ENCODE measurements at regions not wholly inside any gene's neighbourhood (a gene's known extent, or its start where the extent isn't known, plus 50 kb on each side); places are given as distances from the start of the nearest gene placed in this dataset.

GRCh38 chr2:157107877-157108276, 149.6 kb upstream of the GALNT5 start:
- no peak for TF ChIP-seq EZH2 (IDR thresholded peaks at IDR 0.05; ENCODE audit: borderline replicate concordance, low read length)
- TF ChIP-seq, protein P1, sequence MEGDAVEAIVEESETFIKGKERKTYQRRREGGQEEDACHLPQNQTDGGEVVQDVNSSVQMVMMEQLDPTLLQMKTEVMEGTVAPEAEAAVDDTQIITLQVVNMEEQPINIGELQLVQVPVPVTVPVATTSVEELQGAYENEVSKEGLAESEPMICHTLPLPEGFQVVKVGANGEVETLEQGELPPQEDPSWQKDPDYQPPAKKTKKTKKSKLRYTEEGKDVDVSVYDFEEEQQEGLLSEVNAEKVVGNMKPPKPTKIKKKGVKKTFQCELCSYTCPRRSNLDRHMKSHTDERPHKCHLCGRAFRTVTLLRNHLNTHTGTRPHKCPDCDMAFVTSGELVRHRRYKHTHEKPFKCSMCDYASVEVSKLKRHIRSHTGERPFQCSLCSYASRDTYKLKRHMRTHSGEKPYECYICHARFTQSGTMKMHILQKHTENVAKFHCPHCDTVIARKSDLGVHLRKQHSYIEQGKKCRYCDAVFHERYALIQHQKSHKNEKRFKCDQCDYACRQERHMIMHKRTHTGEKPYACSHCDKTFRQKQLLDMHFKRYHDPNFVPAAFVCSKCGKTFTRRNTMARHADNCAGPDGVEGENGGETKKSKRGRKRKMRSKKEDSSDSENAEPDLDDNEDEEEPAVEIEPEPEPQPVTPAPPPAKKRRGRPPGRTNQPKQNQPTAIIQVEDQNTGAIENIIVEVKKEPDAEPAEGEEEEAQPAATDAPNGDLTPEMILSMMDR (IDR thresholded peaks at IDR 0.05; ENCODE audit: low read length) = no peak

All from OCI-LY1 (cell line).